GM21619 (cell line): ENCODE measurements at regions not wholly inside any gene's neighbourhood (a gene's known extent, or its start where the extent isn't known, plus 50 kb on each side); places are given as distances from the start of the nearest gene placed in this dataset.

Experiments
- ATAC-seq: cut with Tn5 transposase; IDR thresholded peaks from one replicate; pipeline ENCODE4 v1.9.1; 2021; ENCODE audit not compliant: unreplicated experiment

GRCh38 chr7:25850735-25851134 is 301.3 kb upstream of the NFE2L3 start:
- ATAC-seq, result no peak

- peak; percentile 65 for ATAC-seq
Measured at GRCh38 chr7:25851332-25852210, 300.4 kb upstream of the NFE2L3 start.

GRCh38 chr7:25852211-25852938 is 299.6 kb upstream of the NFE2L3 start:
- ATAC-seq, result no peak

GRCh38 chr7:25852939-25853271 is 299.1 kb upstream of the NFE2L3 start:
- ATAC-seq, result no peak

DNA sequence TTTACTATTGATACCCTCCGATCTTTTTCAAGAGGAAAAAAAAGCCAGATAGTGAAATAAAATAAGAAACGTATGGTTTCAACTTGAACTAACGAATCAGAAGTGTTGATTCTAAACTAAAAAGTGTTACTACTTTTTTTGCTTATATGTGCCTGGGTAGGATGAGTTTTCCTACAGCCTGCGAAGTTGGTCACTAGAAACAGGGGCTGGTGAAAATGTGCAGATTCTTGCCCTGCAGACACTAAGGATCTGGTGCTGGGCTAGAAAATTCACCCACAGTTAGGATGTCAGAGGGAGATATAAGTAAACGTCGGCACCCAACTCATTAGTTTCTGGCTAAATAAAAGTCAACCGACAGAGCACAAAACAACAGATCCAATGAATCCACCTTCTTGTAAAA is 298.7 kb upstream of the NFE2L3 start:
- ATAC-seq, result no peak

DNA sequence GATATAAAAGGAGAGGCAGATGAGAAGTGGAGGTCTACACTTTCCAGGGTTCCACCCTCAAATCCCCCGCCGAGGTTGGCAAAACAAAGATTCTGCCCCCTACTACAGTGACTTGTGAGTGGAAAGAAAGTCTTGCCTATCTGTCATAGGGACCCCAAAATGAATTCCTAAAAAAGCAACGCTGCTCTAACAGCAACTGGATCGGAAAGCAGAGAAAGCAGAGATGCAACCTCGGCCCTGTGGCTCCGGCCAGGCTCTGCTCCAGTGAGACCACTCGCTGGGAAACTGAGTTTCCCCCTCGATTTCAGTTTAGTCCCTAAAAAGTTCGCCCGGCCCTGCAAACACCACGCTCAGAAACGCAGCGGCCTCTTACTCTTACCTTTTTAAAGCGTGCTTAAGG is 297.9 kb upstream of the NFE2L3 start:
- no peak for ATAC-seq

DNA sequence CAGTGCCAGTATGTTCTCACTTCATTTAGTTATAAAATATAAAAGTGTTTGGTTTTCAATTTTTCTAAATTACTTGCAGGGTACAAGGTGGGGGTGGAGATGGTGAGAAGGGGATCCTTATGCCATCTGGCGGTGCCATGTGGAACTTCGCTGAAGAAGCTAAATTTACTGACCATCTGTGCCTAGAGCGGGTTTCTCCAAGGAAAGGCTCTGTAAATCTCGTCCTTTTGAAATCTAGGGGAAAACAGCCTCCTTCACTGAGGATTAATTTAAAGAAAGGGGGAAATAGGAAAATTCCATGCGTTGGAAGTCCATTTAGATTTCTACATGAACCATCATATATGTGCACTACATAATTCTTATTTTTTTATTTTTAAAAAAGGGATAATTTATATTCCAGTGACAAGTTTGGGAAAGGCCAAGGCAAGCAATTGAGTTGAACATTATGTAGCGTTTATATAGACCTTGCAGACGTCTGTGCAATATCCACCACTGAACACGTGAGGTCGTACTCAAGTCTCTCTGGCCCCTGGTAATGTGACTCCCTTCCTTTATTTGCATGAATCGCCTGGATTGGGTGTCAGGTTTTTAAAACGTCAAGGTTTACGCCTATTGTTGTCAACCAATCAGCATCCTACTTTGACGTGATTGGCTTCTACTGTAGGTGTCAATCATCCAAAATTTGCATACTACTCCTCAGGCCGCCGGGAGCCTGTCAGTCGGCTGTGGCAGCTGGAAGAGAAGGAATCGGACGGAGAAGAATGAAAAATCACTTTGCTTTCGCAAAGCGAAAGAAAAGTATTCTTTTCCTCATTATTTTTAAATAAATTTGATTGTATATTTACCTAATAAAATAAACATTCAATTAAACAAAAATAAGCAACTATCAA is 297.1 kb upstream of the NFE2L3 start:
- ATAC-seq, result no peak

DNA sequence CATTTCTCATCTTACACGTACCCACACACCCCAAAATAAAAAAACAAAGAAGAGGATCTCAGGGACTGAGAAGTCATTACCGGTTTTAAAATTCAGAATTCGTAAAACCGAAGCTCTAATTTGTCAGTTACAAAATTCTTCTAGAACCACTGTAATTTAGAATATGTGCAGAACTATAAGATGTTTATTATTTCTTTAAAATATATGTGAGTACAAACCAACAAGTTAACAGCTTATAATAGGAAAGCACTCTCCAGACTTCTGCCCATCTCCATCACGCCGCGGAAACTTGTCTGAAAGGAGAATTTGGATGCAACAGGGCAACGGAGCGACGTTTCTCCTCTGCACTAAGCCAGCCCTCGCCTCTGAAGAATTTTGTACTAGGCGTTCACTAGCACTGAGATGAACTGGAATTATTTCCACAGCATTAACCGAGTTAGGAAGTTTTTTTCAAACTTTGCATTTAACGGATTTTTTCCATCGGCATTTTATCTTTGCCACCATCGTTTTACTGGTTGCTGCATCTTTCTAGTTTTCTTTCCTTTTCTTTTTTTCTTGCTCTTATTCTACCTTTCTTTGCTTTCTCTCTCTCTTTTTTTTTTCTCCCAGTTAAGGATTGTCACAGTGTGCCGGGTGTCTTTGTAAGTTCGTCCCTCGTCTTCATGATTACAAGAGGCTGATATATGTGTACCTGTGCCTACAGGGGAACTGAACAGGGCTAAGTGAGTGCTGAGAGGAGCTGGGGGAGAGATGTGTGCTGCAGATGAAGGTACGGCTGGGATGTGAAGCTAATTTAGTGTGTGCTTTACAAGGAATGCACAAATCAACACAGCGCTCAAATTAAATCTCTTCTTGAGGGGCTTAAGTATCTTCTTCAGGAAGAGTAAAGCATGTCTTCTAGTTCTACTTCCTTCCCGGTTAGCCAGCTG is 295.9 kb upstream of the NFE2L3 start:
- ATAC-seq, result no peak

DNA sequence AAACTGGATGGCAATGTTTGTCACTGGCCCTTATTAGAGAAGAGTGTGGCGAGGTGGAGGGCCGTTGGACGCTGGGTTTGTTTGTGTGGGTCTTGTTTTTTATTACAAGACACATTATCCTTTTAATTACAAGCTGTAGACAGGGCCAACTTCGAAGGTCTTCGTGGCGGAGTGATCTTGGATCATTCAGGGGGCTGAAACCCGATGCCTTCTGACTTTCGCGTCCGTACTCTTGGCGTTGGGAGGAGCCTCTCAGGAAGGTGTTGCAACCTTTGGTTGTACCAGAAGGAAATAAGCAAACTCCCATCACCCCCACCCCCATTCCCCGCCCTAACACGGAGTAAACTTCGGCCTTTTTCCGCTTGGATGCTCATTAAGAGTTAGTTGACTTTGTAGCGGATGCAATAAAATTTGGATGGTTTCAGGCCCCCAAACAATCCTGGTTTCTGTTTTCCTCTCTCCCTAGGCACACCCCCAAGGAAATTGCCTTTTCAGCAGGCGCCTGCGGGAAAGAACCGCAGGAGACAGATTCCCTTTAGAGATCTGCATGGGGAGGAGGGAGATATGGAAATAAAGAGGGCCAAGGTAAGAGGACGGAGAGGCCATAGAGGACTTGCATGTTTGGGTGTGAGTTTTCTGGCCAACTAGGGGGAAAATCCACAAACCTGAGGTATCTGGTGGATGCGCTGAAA is 294.5 kb upstream of the NFE2L3 start:
- ATAC-seq, result no peak

DNA sequence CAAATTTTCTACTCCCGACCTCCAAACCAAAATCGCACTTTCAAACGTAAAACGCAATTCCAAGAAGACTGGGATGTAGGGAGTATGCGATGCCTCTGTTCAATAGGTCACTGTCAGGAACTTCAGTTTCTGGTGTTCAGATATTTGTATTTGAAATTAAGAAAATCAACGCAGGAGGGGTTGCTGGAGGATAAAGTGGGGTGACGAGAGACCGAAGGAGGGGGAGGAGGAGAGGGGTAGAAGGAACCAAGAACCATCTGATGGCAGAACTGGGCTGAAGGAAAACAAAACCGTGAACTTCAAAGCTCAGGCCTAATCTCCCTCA is 293.8 kb upstream of the NFE2L3 start:
- no peak for ATAC-seq

GRCh38 chr7:25858525-25859411 is 293.2 kb upstream of the NFE2L3 start:
- ATAC-seq, result no peak

DNA sequence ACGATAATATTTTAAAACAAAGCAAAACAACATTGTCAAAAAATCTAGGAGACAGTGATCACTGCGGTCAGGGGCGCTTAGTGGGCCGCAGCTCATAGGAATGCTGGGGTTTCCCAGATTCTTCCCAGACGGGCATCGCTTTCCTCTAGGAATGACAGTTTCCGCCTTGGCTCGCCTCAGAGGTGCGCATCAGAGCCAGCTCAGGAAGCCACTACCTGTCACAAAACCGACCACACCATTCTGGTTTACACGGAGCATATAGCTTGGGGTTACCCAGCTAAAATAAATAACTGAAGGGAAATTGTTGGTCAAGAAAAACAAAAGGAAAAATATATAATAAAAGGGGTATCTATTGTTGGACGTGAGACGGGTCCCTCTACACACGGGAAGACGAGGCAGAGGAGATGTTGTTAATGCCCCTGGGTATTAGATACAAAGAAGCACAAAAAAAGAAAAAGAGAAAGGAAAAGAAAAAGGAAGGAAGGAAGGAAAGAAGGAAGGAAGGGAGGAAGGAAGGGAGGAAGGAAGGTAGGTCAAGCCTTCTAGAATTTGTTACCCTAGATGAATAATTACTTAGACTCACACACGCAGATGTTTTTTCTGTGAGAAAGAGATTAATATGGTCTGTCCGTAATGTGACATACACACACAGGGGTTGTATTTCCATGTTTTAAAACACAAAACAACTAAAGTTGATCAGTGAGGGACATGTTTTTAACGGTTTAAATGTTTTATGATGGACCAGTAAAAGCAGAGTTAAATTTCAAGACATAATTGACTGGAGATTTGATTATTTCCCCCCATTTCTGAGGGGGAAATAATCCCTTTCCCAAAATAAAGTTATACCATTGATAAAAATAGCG is 292.4 kb upstream of the NFE2L3 start:
- no peak for ATAC-seq

GRCh38 chr7:25860275-25861163 is 291.5 kb upstream of the NFE2L3 start:
- no peak for ATAC-seq

DNA sequence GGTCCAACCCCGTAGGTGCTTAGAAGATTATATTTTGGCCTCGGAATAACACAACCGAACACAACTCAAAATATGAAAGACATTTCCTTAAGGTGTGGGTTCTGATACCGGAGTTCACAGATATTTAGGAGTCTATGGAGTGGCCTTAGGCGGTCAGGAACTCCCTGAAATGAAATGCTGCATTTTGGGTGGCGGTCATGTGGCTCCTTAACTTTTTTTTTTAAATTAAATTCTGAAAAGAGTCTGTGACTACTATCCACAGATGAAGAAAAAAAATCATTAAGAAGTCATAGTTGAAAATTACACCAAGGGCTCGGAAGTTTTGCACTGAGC is 290.9 kb upstream of the NFE2L3 start:
- ATAC-seq, result no peak

DNA sequence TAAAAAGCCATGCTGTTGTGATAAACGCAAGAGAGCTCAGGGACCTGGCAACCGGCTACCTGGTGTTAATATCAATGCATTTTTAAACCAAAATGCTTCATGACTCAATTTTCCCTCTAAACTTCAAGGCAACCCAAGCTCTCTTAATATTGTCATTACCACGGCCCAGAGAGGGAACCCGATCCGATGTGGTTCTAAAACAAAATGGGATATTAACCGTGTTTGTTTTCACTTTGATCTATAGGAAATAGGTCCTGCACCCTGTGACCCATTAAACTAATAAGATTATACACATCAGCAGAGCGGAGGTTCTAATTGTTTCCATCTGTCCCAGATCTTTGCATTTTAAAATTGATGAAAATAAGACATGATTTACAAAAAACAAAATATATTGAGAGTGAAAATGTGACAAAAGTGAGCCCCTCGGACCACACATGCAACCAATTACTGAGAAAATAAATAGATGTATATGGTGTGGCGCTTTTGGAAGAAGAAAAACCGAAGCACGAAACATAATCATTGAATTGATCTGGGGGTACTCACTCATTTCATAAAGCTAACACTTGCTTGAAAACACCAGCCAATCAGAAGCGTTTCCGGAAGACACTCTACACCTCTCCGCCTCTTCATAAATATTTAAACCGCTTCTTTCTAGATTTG is 290.3 kb upstream of the NFE2L3 start:
- ATAC-seq, result no peak

- ATAC-seq, result peak; percentile 87
Measured at GRCh38 chr7:25862261-25863004, 289.6 kb upstream of the NFE2L3 start.
